Activated CD8-positive, alpha-beta memory T cell treated with anti-CD3 and anti-CD28 coated beads, Interleukin-2, amount 50 U/mL, for 48 hours (primary cell): ENCODE measurements at regions not wholly inside any gene's neighbourhood (a gene's known extent, or its start where the extent isn't known, plus 50 kb on each side); places are given as distances from the start of the nearest gene placed in this dataset.

Experiments used
- DNase-seq: peaks from one replicate; pipeline ENCODE4 v3.0.0-alpha.2; 2020

- no peak for DNase-seq
Measured at GRCh38 chr15:62823561-62823960, 219.0 kb upstream of the TPM1 start.

GRCh38 chr15:62824111-62825015 lies 218.2 kb upstream of the TPM1 start:
- DNase-seq: no peak

DNA sequence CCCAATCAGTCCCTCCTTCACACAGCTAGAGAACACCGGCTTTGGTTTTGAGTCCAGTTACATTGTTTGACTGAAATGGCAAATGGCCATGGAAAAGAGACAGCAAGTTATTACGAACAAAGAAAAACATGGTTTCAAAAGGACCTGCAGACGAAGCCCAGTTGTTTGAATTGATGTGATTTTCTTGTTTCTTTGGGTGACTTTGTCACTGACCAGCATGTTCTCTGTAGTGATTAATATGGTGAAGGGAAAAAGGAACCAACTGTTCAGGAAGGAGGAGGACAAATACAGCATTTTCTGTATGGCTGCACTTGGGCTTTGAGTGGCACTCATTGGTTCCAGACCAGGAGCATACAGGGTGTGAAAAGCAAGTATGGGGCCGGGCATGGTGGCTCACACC lies 217.4 kb upstream of the TPM1 start:
- no peak for DNase-seq

DNA sequence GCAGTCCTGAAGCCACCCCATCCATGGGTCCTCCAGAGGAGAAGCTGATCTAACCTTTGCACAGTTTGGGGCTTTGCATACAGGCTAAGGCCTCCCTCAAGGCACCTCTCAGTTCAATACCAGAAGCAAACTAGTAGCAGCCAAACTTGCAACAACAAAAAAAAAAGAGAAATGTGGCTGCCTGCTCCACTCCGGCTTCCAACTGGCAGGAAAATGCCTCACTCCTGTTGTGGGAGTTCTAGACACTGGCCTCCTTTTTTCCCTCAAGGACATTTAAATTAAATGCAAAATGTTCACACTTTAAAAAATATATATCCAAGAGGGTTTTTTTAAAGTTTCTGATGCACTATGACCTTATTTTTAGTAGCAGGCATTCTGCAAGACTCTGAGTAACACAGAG lies 216.0 kb upstream of the TPM1 start:
- no peak for DNase-seq

DNA sequence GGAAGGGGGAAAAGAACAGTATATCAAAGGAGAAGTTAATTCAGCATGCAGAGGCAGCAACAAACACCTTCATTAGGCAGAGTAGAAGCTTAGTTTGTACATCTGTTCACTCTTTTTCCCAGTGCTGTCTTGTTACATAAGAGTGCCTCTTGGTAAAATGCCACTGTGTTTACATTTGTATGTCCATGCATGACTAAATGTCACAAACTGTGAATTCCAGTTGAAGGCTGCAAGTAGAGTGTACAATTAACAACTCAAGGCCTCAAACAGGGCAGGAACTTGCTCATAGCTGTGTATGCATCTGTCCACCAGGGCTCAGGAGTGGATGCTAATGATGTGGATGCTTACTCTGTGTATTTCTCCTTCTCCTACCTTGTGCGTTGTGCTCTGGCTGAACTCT lies 214.2 kb upstream of the TPM1 start:
- DNase-seq: no peak

DNA sequence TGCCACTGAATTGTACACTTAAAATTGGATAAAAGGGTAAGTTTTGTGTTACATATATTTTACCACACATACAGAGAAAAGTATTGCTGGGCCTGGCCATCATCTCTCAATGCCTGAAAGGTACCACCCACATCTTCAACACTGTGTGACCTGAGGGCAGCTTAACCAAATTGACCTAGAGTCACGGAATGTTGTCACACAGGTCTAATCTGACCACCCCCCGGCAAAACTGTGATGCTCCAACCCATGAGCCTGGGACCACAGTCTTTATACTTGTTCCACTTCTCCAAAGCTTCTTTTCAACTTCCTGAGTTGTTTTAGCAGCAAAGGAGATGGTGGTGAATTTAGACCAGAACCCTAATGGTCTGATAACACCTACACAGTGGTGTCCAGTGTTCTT lies 210.3 kb upstream of the TPM1 start:
- no peak for DNase-seq

- DNase-seq: no peak
Measured at GRCh38 chr15:62833646-62834045, 208.9 kb upstream of the TPM1 start.

DNA sequence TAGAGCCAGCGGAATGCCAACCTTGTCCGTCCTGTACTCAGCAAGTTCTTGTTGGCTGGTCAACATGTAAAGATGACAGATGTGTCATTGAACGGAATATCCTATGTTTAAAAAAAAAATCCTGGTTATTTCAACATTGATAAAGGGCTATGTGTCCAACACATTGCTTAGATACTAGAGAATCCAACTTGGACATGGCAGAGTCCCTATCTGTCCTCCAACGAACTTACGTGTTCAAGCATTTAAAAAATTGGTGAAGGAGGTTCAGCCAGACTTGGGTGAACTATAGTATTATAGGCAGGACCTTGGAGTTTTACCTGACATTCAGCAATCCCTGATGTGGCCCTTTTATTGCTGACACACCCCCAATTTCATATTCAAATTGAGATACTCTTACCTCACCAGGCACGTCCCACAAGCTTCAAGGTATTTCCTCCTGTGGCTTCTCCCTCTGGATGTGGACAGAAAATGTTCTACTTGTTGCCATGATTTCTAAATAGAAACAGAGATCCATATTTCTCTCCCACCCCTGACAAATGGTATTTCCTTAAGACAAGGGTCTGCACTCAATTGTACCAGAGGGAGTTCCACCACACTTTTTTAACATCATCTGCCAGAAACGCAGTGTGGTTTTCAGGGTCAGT lies 207.7 kb upstream of the TPM1 start:
- DNase-seq: no peak

GRCh38 chr15:62835351-62835750 lies 207.2 kb upstream of the TPM1 start:
- DNase-seq: no peak

- no peak for DNase-seq
Measured at GRCh38 chr15:62835762-62836161, 206.8 kb upstream of the TPM1 start.

GRCh38 chr15:62840526-62841268 lies 201.8 kb upstream of the TPM1 start:
- DNase-seq: no peak

DNA sequence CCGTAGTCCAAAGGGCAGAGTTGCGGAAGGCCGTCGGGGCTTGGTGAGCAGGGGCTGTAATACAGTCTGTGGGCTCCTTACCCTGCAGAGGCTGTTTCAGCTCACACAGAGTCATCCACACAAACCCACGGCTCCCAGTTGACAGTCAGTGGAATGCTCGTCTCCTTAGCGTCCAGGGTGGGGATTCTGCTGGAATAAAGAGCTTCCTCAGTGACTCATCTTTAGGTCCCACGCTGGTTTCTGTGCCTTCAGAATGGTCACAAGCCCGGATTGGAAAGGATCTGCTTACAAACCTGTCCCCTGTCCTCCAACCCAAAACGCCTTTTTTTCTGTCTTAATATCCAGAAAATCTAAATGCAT lies 201.3 kb upstream of the TPM1 start:
- DNase-seq: no peak

DNA sequence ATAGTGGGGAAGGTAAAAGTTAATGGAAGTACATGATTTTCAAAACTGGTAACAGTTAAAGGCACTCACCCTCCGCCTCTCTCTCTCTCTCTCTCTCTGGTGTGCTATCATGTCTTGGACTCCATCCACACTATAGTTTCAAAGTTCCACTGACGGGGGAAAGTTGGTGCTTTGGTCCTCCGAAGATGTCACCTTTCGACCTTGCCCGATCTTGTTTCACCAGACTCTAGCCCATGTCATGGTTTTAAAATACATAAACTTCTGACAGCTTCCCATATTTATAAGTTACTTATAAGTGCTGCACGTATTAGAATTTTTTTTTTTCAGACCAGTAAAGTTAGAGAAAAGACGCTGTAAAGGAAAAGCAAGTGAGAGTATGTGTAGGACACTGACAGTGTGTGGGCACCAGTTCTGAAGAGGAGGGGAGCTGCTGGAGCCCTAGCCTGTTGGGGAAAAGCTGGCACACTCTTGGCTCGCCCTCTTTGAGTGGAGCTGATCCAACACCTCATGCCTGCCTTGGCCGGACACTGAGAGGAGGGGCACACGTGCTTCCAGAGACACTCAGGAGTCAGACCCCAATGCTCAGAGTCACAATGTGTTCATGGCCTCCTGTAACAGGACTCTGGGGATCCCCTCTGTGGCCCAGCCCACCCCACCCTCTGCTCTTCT lies 200.5 kb upstream of the TPM1 start:
- no peak for DNase-seq

- no peak for DNase-seq
Measured at GRCh38 chr15:62843311-62843710, 199.2 kb upstream of the TPM1 start.

GRCh38 chr15:62844564-62845240 lies 197.8 kb upstream of the TPM1 start:
- no peak for DNase-seq

GRCh38 chr15:62845241-62846126 lies 197.1 kb upstream of the TPM1 start:
- no peak for DNase-seq

GRCh38 chr15:62846131-62846804 lies 196.3 kb upstream of the TPM1 start:
- no peak for DNase-seq

GRCh38 chr15:62846805-62847495 lies 195.6 kb upstream of the TPM1 start:
- DNase-seq: no peak

- DNase-seq: peak; percentile 80
Measured at GRCh38 chr15:62847900-62848489, 194.6 kb upstream of the TPM1 start.

DNA sequence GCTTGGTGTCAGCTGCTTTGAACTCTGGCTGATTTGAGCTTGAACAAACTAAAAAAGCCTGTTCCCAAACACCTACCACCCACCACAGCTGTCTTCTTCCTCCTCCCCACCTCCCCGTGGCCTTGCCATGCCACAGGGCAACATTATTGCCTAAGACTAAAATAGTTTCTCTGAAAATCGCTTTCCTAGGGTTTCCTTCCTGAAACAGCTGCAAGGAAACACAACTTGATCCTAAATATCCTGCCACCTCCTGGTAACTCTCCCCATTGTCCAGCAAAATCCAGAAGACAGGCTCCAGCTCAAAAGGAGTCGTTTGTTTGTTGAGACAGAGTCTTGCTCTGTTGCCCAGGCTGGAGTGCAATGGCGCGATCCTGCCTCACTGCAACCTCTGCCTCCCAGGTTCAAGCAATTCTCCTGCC lies 193.9 kb upstream of the TPM1 start:
- DNase-seq: no peak
